CD4-positive, alpha-beta T cell (primary cell): ENCODE measurements at regions not wholly inside any gene's neighbourhood (a gene's known extent, or its start where the extent isn't known, plus 50 kb on each side); places are given as distances from the start of the nearest gene placed in this dataset.

Source experiments
- ATAC-seq: fragments of 200-7000 bp; cut with Tn5 transposase; one replicate; pipeline ENCODE4 v1.10.0; 2022; ENCODE audit warnings: mild to moderate bottlenecking; ENCODE audit not compliant: poor library complexity
- CTCF ChIA-PET: fragments of 350-600 bp; sonication (Branson Sonifier 250); formaldehyde crosslinking; loops from one replicate; lab custom pipeline; 2021; ENCODE audit warnings: antibody characterized with exemption, inconsistent platforms; lab: Charles Lee
- POLR2A ChIA-PET: fragments of 350-600 bp; sonication (Branson Sonifier 250); formaldehyde crosslinking; loops from one replicate; lab custom pipeline; 2021; ENCODE audit warnings: antibody characterized with exemption, inconsistent platforms; lab: Charles Lee
- DNase-seq, 14 experiments: peaks; one replicate each; pipeline ENCODE4 v3.0.0-alpha.2; 2013 to 2020; ENCODE audit warnings: mixed read lengths in 2 of 14
- H3K27ac ChIP-seq, 2 donors: one replicate each; pipeline versions ENCODE4 v1.5.1 to v1.7.0; 2013; ENCODE audit warnings: low read length in 2 of 2, low read depth in 1 of 2, mild to moderate bottlenecking in 1 of 2
- H3K27me3 ChIP-seq, 2 experiments: 1 replicate in 1 of 2; 2 replicates in 1 of 2; pipeline versions ENCODE4 v1.6.1 to v1.7.0; 2013; ENCODE audit warnings: low read length in 2 of 2, control low read depth in 1 of 2, mild to moderate bottlenecking in 1 of 2, moderate library complexity in 1 of 2; ENCODE audit not compliant: insufficient read depth in 2 of 2, control insufficient read depth in 1 of 2
- H3K36me3 ChIP-seq: one replicate; pipeline ENCODE4 v1.6.1; 2013; ENCODE audit warnings: low read length, control low read depth; ENCODE audit not compliant: insufficient read depth
- H3K4me1 ChIP-seq: one replicate; pipeline ENCODE4 v1.6.1; 2013; ENCODE audit warnings: low read length, control low read depth; ENCODE audit not compliant: insufficient read depth
- H3K4me3 ChIP-seq: one replicate; pipeline ENCODE4 v1.5.1; 2013; ENCODE audit warnings: mild to moderate bottlenecking, low read length, moderate library complexity
- H3K9me3 ChIP-seq, 2 experiments: 1 replicate in 1 of 2; 2 replicates in 1 of 2; pipeline versions ENCODE4 v1.6.1 to v1.7.0; 2013; ENCODE audit warnings: low read length in 2 of 2, mild to moderate bottlenecking in 2 of 2, control low read depth in 1 of 2, moderate library complexity in 1 of 2; ENCODE audit not compliant: control insufficient read depth in 1 of 2, insufficient read depth in 1 of 2
- H3K27ac Mint-ChIP-seq: one replicate; pipeline ENCODE4 v1.8.0; 2020; ENCODE audit warnings: mixed read lengths
- H3K27me3 Mint-ChIP-seq: one replicate; pipeline ENCODE4 v1.8.0; 2021; ENCODE audit warnings: mixed read lengths
- H3K36me3 Mint-ChIP-seq: one replicate; pipeline ENCODE4 v1.8.0; 2021; ENCODE audit warnings: low read depth, mixed read lengths
- H3K4me1 Mint-ChIP-seq: one replicate; pipeline ENCODE4 v1.8.0; 2021; ENCODE audit warnings: low read depth, mixed read lengths
- H3K4me3 Mint-ChIP-seq: one replicate; pipeline ENCODE4 v1.8.0; 2020; ENCODE audit warnings: mild to moderate bottlenecking, mixed read lengths
- H3K9me3 Mint-ChIP-seq: one replicate; pipeline ENCODE4 v1.8.0; 2020; ENCODE audit warnings: mixed read lengths
- intact Hi-C, 2 experiments: fragments of 100-400 bp; cut with DNase I in 1 of 2; cut with micrococcal nuclease in 1 of 2; formaldehyde crosslinking; loops; one replicate each; pipeline versions ENCODE4 v1.15.1 to v1.9.0; 2023 to 2025; cut with DNase I, micrococcal nuclease
- TF ChIP-seq, protein P1 (sequence below): fragments of 200-600 bp; IDR thresholded peaks from one replicate; pipeline ENCODE4 v1.8.0; 2022; ENCODE audit warnings: antibody characterized with exemption, mild to moderate bottlenecking

DNA sequence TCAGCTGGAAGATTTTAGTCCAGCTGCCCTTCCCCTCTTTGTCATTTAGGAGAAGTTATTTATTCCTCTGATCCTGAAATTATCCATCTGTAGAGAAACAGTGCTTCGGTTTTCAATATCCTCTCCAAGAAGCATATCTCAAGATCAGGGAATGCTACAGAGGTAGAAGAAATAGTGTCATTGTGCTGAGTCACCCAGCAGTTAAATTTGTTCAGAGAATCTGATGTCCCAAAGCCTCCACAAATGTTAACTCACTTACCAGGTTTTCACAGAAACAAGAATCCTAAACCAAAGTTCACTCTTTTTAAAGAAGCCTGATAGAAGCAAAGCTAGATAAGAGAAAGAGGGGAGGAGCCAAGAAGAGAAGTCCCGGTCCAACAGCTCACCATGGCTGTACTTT lies 480.7 kb upstream of the GYPC start:
- no peaks in the 10 kb centered on the region for H3K36me3 ChIP-seq
- H3K9me3 ChIP-seq: peaks cover 0 to 13% of the 10 kb centered on the region in 2 experiments
- ATAC-seq (no peak), DNase-seq (no peak)
- Mint-ChIP-seq H3K9me3 (peaks cover 3% of the 10 kb centered on the region), H3K4me3 (no peak overlapping the region), H3K27ac (no peak overlapping the region), H3K4me1 (no peaks in the 10 kb centered on the region), H3K36me3 (no peaks in the 10 kb centered on the region), H3K27me3 (no peaks in the 10 kb centered on the region)
- no peaks in the 10 kb centered on the region for H3K4me1 ChIP-seq
- CTCF ChIA-PET: no interaction called here
- POLR2A ChIA-PET: no interaction called here
- H3K27ac ChIP-seq: no peak overlapping the region
- intact Hi-C loops: no loop called here
- H3K4me3 ChIP-seq: no peak overlapping the region
- TF ChIP-seq, protein P1, sequence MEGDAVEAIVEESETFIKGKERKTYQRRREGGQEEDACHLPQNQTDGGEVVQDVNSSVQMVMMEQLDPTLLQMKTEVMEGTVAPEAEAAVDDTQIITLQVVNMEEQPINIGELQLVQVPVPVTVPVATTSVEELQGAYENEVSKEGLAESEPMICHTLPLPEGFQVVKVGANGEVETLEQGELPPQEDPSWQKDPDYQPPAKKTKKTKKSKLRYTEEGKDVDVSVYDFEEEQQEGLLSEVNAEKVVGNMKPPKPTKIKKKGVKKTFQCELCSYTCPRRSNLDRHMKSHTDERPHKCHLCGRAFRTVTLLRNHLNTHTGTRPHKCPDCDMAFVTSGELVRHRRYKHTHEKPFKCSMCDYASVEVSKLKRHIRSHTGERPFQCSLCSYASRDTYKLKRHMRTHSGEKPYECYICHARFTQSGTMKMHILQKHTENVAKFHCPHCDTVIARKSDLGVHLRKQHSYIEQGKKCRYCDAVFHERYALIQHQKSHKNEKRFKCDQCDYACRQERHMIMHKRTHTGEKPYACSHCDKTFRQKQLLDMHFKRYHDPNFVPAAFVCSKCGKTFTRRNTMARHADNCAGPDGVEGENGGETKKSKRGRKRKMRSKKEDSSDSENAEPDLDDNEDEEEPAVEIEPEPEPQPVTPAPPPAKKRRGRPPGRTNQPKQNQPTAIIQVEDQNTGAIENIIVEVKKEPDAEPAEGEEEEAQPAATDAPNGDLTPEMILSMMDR: no peak
- no peaks in the 10 kb centered on the region for H3K27me3 ChIP-seq

DNA sequence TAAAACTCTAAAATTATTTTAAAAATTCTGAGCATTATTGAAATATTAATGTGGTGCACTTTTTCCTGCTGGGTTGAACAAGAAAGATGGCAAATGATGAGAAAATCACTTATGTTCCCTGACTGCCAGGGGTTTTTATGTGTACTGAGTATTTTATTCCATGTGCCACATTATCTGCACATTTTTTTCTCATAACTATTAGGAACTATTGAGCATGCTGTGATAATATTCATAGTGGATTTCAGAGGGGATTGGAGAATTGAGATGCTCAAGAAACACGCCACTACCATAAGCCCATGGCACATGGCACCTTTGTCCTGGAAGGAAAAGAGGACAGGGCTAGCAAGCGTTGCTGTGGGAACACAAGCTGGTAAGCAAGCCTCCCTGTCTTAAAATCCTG lies 478.5 kb upstream of the GYPC start:
- H3K4me1 ChIP-seq: no peaks in the 10 kb centered on the region
- no peak for DNase-seq
- no peaks in the 10 kb centered on the region for H3K27me3 ChIP-seq
- H3K36me3 Mint-ChIP-seq: no peaks in the 10 kb centered on the region
- H3K4me1 Mint-ChIP-seq: no peaks in the 10 kb centered on the region
- TF ChIP-seq, protein P1: no peak
- H3K4me3 Mint-ChIP-seq: no peak overlapping the region
- H3K36me3 ChIP-seq: no peaks in the 10 kb centered on the region
- no peak for ATAC-seq
- H3K27me3 Mint-ChIP-seq: no peaks in the 10 kb centered on the region
- ChIA-PET POLR2A (no interaction called here), CTCF (no interaction called here)
- peaks cover 0 to 9% of the 10 kb centered on the region in 2 experiments for H3K9me3 ChIP-seq
- no peak overlapping the region for H3K27ac Mint-ChIP-seq
- intact Hi-C loops: no loop called here
- no peaks in the 10 kb centered on the region for H3K9me3 Mint-ChIP-seq
- no peak overlapping the region for H3K4me3 ChIP-seq
- H3K27ac ChIP-seq: no peak overlapping the region

DNA sequence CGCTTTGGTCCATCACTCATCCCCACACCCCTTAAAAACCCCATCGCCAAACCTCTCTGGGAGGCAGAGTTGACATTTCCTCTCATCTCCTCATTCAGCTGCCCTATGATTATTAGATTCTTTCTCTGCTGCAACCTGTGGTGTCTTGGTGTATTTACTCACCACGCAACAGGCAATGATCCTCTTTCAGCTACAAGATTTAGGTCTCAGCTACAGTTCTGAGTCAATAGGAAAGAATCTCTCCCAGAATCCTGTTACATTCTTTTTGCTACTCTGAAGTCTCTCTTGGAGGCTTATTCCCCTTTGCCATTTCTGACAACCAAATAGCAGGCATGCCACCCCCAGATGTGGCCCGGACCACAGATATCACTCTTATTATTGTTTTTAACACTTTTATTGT lies 468.3 kb upstream of the GYPC start:
- H3K27ac Mint-ChIP-seq: no peak overlapping the region
- intact Hi-C loops: no loop called here
- POLR2A ChIA-PET: no interaction called here
- Histone ChIP-seq H3K9me3 (peaks cover 0 to 4% of the 10 kb centered on the region in 2 experiments), H3K36me3 (no peaks in the 10 kb centered on the region), H3K27me3 (no peaks in the 10 kb centered on the region), H3K4me1 (no peaks in the 10 kb centered on the region), H3K4me3 (no peak overlapping the region), H3K27ac (no peak overlapping the region)
- no peaks in the 10 kb centered on the region for H3K9me3 Mint-ChIP-seq
- H3K27me3 Mint-ChIP-seq: no peaks in the 10 kb centered on the region
- no peak overlapping the region for H3K4me3 Mint-ChIP-seq
- DNase-seq: no peak
- CTCF ChIA-PET: no interaction called here
- no peaks in the 10 kb centered on the region for H3K4me1 Mint-ChIP-seq
- H3K36me3 Mint-ChIP-seq: no peaks in the 10 kb centered on the region
- no peak for ATAC-seq
- TF ChIP-seq, protein P1: no peak
